ENCODE measurements at regions not wholly inside any gene's neighbourhood (a gene's known extent, or its start where the extent isn't known, plus 50 kb on each side); places are given as distances from the start of the nearest gene placed in this dataset.

DNA sequence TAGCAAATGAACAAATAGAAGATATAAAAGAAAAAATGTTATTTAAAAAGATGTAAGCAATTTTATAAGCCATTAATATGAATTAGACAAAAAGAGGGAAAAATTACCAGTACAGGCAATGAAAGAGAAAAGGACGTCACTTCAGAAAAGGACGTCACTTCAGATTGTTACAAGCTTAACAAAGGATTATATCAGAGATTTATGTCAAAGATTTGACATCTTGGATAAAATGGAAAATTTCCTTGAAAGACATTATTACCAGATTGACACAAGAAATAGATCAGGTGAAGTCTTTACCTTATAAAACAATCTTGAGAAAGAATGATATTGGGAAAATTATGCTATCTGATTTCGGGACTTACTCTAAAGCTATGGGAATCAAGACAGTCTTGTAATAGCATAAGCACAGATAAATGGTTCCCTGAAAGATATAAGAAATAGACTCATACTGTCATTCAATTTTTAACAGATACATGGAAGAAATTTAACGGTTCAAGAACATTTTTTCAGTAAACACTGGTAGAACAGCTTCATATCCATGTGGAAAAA lies 625.4 kb upstream of the EDIL3 start:
- no peak overlapping the region for H3K4me3 Mint-ChIP-seq

DNA sequence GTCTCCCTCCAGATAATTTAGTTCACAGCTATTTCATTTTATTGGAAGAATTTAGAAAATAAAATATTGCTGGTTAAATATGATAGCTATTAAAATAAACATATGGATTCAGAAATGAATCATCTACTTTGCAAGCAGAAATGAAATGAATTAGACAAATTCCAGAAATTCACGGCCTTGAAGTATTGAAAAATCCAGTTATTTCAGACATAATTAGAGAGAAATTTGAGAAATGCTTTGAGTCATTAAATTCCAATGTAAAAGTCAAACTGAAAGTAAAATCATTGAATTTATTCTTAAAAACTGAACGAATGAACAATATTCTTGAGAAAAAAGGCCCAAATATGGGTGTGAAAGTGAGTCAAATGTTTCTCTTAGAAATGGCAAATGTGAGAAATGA lies 632.6 kb upstream of the EDIL3 start:
- Histone ChIP-seq H3K36me3 (ENCODE audit: control insufficient read depth, insufficient read depth, low read length) (no peaks in the 10 kb centered on the region), H3K27ac (ENCODE audit: low read depth, low read length) (no peak overlapping the region), H3K27me3 (ENCODE audit: control insufficient read depth, insufficient read depth, low read length, poor library complexity, severe bottlenecking) (no peaks in the 10 kb centered on the region), H3K4me1 (ENCODE audit: control insufficient read depth, insufficient read depth, low read length) (no peaks in the 10 kb centered on the region), H3K9me3 (ENCODE audit: control insufficient read depth, low read length) (no peaks in the 10 kb centered on the region), H3K9ac (ENCODE audit: extremely low read depth, low read length, poor library complexity, severe bottlenecking) (no peak overlapping the region), H3K4me3 (ENCODE audit: low read length) (no peak overlapping the region)
- TF ChIP-seq, protein P1, sequence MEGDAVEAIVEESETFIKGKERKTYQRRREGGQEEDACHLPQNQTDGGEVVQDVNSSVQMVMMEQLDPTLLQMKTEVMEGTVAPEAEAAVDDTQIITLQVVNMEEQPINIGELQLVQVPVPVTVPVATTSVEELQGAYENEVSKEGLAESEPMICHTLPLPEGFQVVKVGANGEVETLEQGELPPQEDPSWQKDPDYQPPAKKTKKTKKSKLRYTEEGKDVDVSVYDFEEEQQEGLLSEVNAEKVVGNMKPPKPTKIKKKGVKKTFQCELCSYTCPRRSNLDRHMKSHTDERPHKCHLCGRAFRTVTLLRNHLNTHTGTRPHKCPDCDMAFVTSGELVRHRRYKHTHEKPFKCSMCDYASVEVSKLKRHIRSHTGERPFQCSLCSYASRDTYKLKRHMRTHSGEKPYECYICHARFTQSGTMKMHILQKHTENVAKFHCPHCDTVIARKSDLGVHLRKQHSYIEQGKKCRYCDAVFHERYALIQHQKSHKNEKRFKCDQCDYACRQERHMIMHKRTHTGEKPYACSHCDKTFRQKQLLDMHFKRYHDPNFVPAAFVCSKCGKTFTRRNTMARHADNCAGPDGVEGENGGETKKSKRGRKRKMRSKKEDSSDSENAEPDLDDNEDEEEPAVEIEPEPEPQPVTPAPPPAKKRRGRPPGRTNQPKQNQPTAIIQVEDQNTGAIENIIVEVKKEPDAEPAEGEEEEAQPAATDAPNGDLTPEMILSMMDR (conservative IDR thresholded peaks at IDR 0.05), result no peak
- Mint-ChIP-seq H3K4me1 (no peaks in the 10 kb centered on the region), H3K27ac (no peak overlapping the region), H3K4me3 (no peak overlapping the region), H3K27me3 (ENCODE audit: insufficient read depth) (no peaks in the 10 kb centered on the region), H3K36me3 (ENCODE audit: low read depth) (no peaks in the 10 kb centered on the region), H3K9me3 (peaks cover 4% of the 10 kb centered on the region)
- 88 to 96% methylated on average over 2 of the region's 2 CpGs for WGBS, 2 experiments (ENCODE audit: insufficient coverage in 1 of 2, insufficient read length in 1 of 2)
- no peak for DNase-seq

More for the DNA sequence above, 625.4 kb upstream of the EDIL3 start:
- no peak overlapping the region for H3K27ac Mint-ChIP-seq
- no peak for DNase-seq
- no peak overlapping the region for H3K27ac ChIP-seq (ENCODE audit: low read depth, low read length)
- H3K4me1 Mint-ChIP-seq, result no peaks in the 10 kb centered on the region
- no peak overlapping the region for H3K9ac ChIP-seq (ENCODE audit: extremely low read depth, low read length, poor library complexity, severe bottlenecking)
- H3K36me3 Mint-ChIP-seq (ENCODE audit: low read depth), result no peaks in the 10 kb centered on the region
- H3K9me3 ChIP-seq (ENCODE audit: control insufficient read depth, low read length), result no peaks in the 10 kb centered on the region
- TF ChIP-seq, protein P1 (conservative IDR thresholded peaks at IDR 0.05), result no peak
- no peaks in the 10 kb centered on the region for H3K9me3 Mint-ChIP-seq
- no peaks in the 10 kb centered on the region for H3K36me3 ChIP-seq (ENCODE audit: control insufficient read depth, insufficient read depth, low read length)
- H3K27me3 ChIP-seq (ENCODE audit: control insufficient read depth, insufficient read depth, low read length, poor library complexity, severe bottlenecking), result no peaks in the 10 kb centered on the region
- no peaks in the 10 kb centered on the region for H3K4me1 ChIP-seq (ENCODE audit: control insufficient read depth, insufficient read depth, low read length)
- WGBS, 2 experiments (ENCODE audit: insufficient coverage in 1 of 2, insufficient read length in 1 of 2), result 94% methylated on average over 4 of the region's 4 CpGs; no CpG with 5 or more reads in 1 of the 2 experiments
- no peak overlapping the region for H3K4me3 ChIP-seq (ENCODE audit: low read length)
- H3K27me3 Mint-ChIP-seq (ENCODE audit: insufficient read depth), result no peaks in the 10 kb centered on the region

- Mint-ChIP-seq H3K9me3 (no peaks in the 10 kb centered on the region), H3K27me3 (ENCODE audit: insufficient read depth) (no peaks in the 10 kb centered on the region), H3K27ac (no peak overlapping the region), H3K36me3 (ENCODE audit: low read depth) (no peaks in the 10 kb centered on the region), H3K4me3 (no peak overlapping the region), H3K4me1 (no peaks in the 10 kb centered on the region)
- no peak for DNase-seq
- H3K4me1 ChIP-seq (ENCODE audit: control insufficient read depth, insufficient read depth, low read length), result no peaks in the 10 kb centered on the region
- TF ChIP-seq, protein P1 (conservative IDR thresholded peaks at IDR 0.05), result no peak
- no peaks in the 10 kb centered on the region for H3K36me3 ChIP-seq (ENCODE audit: control insufficient read depth, insufficient read depth, low read length)
- H3K9ac ChIP-seq (ENCODE audit: extremely low read depth, low read length, poor library complexity, severe bottlenecking), result no peak overlapping the region
- no peaks in the 10 kb centered on the region for H3K9me3 ChIP-seq (ENCODE audit: control insufficient read depth, low read length)
- H3K27me3 ChIP-seq (ENCODE audit: control insufficient read depth, insufficient read depth, low read length, poor library complexity, severe bottlenecking), result no peaks in the 10 kb centered on the region
- no peak overlapping the region for H3K4me3 ChIP-seq (ENCODE audit: low read length)
- H3K27ac ChIP-seq (ENCODE audit: low read depth, low read length), result no peak overlapping the region
Measured at GRCh38 chr5:85030316-85031084, 645.8 kb upstream of the EDIL3 start.
